Cardiac fibroblast (primary cell): ENCODE measurements at regions not wholly inside any gene's neighbourhood (a gene's known extent, or its start where the extent isn't known, plus 50 kb on each side); places are given as distances from the start of the nearest gene placed in this dataset.

ENCODE experiments used
- DNase-seq, 2 donors: peaks; one replicate each; pipeline versions ENCODE4 v3.0.0 to v3.0.0-alpha.2; 2010; ENCODE audit warnings: low read depth in 2 of 2
- H3K4me3 ChIP-seq, 2 donors: replicated peaks in 1 of 2; 1 replicate in 1 of 2; 2 replicates in 1 of 2; pipeline ENCODE4 v1.5.1; 2011; ENCODE audit warnings: low read depth in 2 of 2, low read length in 2 of 2, mild to moderate bottlenecking in 2 of 2, moderate library complexity in 1 of 2
- CTCF ChIP-seq: IDR thresholded peaks from one replicate; pipeline ENCODE4 v1.5.1; 2011; ENCODE audit warnings: low read depth, mild to moderate bottlenecking, low read length, inconsistent platforms

DNA sequence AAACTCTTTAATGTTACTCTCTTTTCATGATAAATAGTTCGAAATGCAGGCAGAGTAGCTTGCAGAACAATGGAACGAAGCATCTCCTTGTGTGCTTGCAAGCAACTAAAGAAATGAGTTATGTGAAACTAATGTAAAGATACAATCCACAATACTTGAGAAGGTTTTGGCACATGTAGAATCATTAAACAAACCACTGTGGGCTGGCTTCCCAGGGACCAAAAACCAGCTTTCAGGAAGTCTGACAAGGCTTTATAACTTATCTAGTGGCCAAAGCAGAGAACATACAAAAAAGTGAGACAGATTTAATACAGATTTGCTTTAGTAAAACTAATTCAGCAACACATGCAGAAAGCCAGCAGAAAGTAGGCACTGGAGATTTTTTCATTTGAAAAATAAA lies 1673.8 kb upstream of the AGA start:
- TF ChIP-seq CTCF = no peak
- DNase-seq = no peak

DNA sequence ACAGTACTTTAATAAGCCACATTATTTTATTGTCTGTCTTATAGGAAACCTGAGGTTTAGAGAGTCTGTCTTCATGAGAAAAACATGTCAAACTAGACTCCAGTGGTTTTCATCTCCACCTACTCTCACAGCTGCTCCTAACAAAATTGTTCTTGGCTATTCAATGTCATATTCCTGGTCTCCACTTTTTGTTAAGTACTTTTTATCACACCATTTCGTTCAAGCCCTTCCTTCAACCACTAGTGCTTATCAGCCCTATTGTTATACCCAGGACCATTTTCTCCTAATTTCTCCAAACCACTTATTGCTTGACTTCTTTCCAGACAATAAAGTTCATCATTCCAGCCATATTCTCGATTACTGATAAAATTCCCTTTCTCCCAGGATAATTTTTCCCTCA lies 1674.3 kb upstream of the AGA start:
- no peak for TF ChIP-seq CTCF
- H3K4me3 ChIP-seq = no peak overlapping the region
- DNase-seq = no peak

More for the DNA sequence above, 1673.8 kb upstream of the AGA start:
- H3K4me3 ChIP-seq = no peak overlapping the region

- TF ChIP-seq CTCF = no peak
- no peak overlapping the region for H3K4me3 ChIP-seq
- DNase-seq = no peak
Observed at GRCh38 chr4:179123084-179123483, 1680.8 kb upstream of the AGA start.

- H3K4me3 ChIP-seq = no peak overlapping the region
- DNase-seq = no peak
- no peak for TF ChIP-seq CTCF
Observed at GRCh38 chr4:179124419-179124818, 1682.2 kb upstream of the AGA start.

GRCh38 chr4:179124957-179125356 lies 1682.7 kb upstream of the AGA start:
- no peak for TF ChIP-seq CTCF
- H3K4me3 ChIP-seq = no peak overlapping the region
- no peak for DNase-seq

GRCh38 chr4:179125870-179126269 lies 1683.6 kb upstream of the AGA start:
- TF ChIP-seq CTCF = no peak
- DNase-seq = no peak

DNA sequence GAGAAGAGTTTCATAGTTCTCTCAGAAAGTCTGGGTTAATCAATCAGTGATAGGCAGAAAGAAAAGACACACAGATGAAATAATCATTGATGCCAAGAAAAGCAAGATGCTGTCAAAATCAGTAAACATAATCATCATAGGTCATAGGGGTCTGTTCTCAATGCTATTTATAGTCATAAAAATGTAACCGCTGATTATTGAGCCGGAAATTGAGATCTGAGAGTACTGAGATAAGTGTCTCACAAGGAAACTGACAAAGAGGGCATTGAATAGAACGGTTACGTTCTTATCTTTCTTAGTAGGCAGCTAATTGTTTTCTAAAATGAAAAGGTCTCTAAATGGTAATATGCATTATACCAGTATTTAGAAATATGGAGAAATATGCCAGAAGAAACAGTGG lies 1686.1 kb upstream of the AGA start:
- DNase-seq = no peak
- TF ChIP-seq CTCF = no peak
- no peak overlapping the region for H3K4me3 ChIP-seq

More at GRCh38 chr4:179125870-179126269, 1683.6 kb upstream of the AGA start:
- no peak overlapping the region for H3K4me3 ChIP-seq
